ENCODE measurements at regions not wholly inside any gene's neighbourhood (a gene's known extent, or its start where the extent isn't known, plus 50 kb on each side); places are given as distances from the start of the nearest gene placed in this dataset.

- Mint-ChIP-seq H3K36me3 (no peaks in the 10 kb centered on the region), H3K4me1 (no peaks in the 10 kb centered on the region)
- POLR2A ChIA-PET, result no interaction called here
These were observed 560.5 kb downstream of the HAO1 start for GRCh38 chr20:7379621-7380220.

DNA sequence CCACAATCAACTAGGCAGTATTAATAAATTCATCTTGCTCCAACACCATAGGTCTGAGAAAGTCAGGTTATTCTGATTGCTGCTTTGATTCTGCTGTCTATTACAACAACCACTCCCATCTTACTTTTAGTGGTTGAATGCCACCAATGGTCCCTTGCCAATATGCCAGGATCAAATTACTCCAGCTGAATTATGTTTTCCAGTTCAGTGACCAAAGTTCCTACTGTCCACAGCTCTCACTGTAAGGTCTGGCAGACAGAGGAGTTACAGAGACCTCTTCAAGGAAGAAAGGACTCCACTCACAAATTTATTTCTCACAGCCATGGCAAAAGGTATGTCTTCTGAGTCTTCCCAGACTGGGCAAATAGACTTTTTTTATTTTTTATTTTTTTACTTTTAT, 557.0 kb downstream of the HAO1 start:
- CTCF ChIA-PET, result no interaction called here

More at GRCh38 chr20:7379621-7380220, 560.5 kb downstream of the HAO1 start:
- H3K36me3 ChIP-seq (ENCODE audit: insufficient read depth, low read length), result no peaks in the 10 kb centered on the region
- H3K27me3 Mint-ChIP-seq, result no peaks in the 10 kb centered on the region
- no peaks in the 10 kb centered on the region for H3K4me1 ChIP-seq (ENCODE audit: insufficient read depth, low read length)
- no peaks in the 10 kb centered on the region for H3K27me3 ChIP-seq (ENCODE audit: insufficient read depth, low read length, poor library complexity, severe bottlenecking)
- DNase-seq, result no peak
- no peaks in the 10 kb centered on the region for H3K9me3 ChIP-seq (ENCODE audit: low read length)
- H3K4me3 ChIP-seq (ENCODE audit: low read length), result no peak overlapping the region
- CTCF ChIA-PET, result no interaction called here
- no peak overlapping the region for H3K27ac Mint-ChIP-seq
- H3K9me3 Mint-ChIP-seq, result peaks cover 0 to 8% (median 5%) of the 10 kb centered on the region in 5 donors
- no peak overlapping the region for H3K27ac ChIP-seq (ENCODE audit: low read depth, low read length)
- H3K4me3 Mint-ChIP-seq, result no peak overlapping the region

GRCh38 chr20:7387638-7388193, 552.5 kb downstream of the HAO1 start:
- H3K4me1 Mint-ChIP-seq, result no peaks in the 10 kb centered on the region
- H3K4me1 ChIP-seq (ENCODE audit: insufficient read depth, low read length), result no peaks in the 10 kb centered on the region
- H3K27me3 ChIP-seq (ENCODE audit: insufficient read depth, low read length, poor library complexity, severe bottlenecking), result no peaks in the 10 kb centered on the region
- H3K4me3 ChIP-seq (ENCODE audit: low read length), result no peak overlapping the region
- DNase-seq, result no peak
- no peaks in the 10 kb centered on the region for H3K27me3 Mint-ChIP-seq
- POLR2A ChIA-PET, result no interaction called here
- H3K9me3 ChIP-seq (ENCODE audit: low read length), result no peaks in the 10 kb centered on the region
- no peak overlapping the region for H3K4me3 Mint-ChIP-seq
- H3K9me3 Mint-ChIP-seq, result peaks cover 0 to 5% (median 1%) of the 10 kb centered on the region in 5 donors
- H3K27ac Mint-ChIP-seq, result no peak overlapping the region
- H3K36me3 Mint-ChIP-seq, result no peaks in the 10 kb centered on the region
- CTCF ChIA-PET, result no interaction called here
- H3K27ac ChIP-seq (ENCODE audit: low read depth, low read length), result no peak overlapping the region
- H3K36me3 ChIP-seq (ENCODE audit: insufficient read depth, low read length), result no peaks in the 10 kb centered on the region

More for the DNA sequence above, 557.0 kb downstream of the HAO1 start:
- POLR2A ChIA-PET, result no interaction called here
- Mint-ChIP-seq H3K36me3 (no peaks in the 10 kb centered on the region), H3K27ac (no peak overlapping the region), H3K4me1 (no peaks in the 10 kb centered on the region), H3K4me3 (no peak overlapping the region), H3K27me3 (no peaks in the 10 kb centered on the region), H3K9me3 (peaks cover 0 to 11% (median 4%) of the 10 kb centered on the region in 5 donors)
- Histone ChIP-seq H3K27ac (ENCODE audit: low read depth, low read length) (no peak overlapping the region), H3K36me3 (ENCODE audit: insufficient read depth, low read length) (no peaks in the 10 kb centered on the region), H3K4me3 (ENCODE audit: low read length) (no peak overlapping the region), H3K4me1 (ENCODE audit: insufficient read depth, low read length) (no peaks in the 10 kb centered on the region), H3K9me3 (ENCODE audit: low read length) (no peaks in the 10 kb centered on the region), H3K27me3 (ENCODE audit: insufficient read depth, low read length, poor library complexity, severe bottlenecking) (no peaks in the 10 kb centered on the region)
- DNase-seq, result no peak

GRCh38 chr20:7389216-7389615, 551.0 kb downstream of the HAO1 start:
- CTCF ChIA-PET, result no interaction called here
- Histone ChIP-seq H3K4me3 (ENCODE audit: low read length) (no peak overlapping the region), H3K4me1 (ENCODE audit: insufficient read depth, low read length) (no peaks in the 10 kb centered on the region), H3K27me3 (ENCODE audit: insufficient read depth, low read length, poor library complexity, severe bottlenecking) (no peaks in the 10 kb centered on the region), H3K9me3 (ENCODE audit: low read length) (no peaks in the 10 kb centered on the region), H3K36me3 (ENCODE audit: insufficient read depth, low read length) (no peaks in the 10 kb centered on the region), H3K27ac (ENCODE audit: low read depth, low read length) (no peak overlapping the region)
- Mint-ChIP-seq H3K4me1 (no peaks in the 10 kb centered on the region), H3K36me3 (no peaks in the 10 kb centered on the region), H3K27me3 (no peaks in the 10 kb centered on the region), H3K4me3 (no peak overlapping the region), H3K9me3 (peaks cover 0 to 6% (median 2%) of the 10 kb centered on the region in 5 donors), H3K27ac (no peak overlapping the region)
- no peak for DNase-seq
- POLR2A ChIA-PET, result no interaction called here

DNA sequence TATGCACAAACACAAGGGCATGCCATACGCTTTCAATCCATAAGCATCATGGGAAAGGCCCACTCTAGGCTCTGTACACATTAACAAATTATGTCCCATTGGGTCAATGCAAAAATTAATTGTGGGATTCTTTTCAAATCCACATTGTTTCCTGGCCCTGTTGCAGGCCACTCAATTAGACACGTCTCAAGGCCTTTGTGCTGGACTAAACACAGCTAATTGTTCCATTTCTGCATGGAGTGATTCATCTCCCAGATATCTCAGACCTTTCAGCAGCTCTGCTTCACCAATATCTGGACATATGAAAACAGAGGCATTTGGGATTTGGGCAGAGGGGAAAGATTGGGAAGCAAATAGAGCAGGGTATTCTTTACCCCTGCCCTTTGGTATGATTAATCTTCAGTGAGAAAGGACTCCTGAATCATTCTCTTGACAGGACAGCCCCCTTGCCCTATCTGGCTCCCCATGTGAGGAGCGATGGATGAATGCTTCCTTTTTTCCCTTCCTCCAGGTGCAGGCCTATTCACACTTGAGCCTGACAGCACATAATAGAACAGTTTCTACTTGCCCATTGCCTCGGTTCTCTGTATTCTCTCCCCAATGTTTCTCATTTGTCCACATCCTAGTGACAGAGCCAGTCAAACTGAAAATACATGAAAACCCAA, 547.6 kb downstream of the HAO1 start:
- Histone ChIP-seq H3K36me3 (ENCODE audit: insufficient read depth, low read length) (no peaks in the 10 kb centered on the region), H3K4me1 (ENCODE audit: insufficient read depth, low read length) (no peaks in the 10 kb centered on the region), H3K27ac (ENCODE audit: low read depth, low read length) (no peak overlapping the region), H3K27me3 (ENCODE audit: insufficient read depth, low read length, poor library complexity, severe bottlenecking) (no peaks in the 10 kb centered on the region), H3K9me3 (ENCODE audit: low read length) (no peaks in the 10 kb centered on the region), H3K4me3 (ENCODE audit: low read length) (no peak overlapping the region)
- no peak for DNase-seq
- no peak overlapping the region for H3K4me3 Mint-ChIP-seq
- no peaks in the 10 kb centered on the region for H3K36me3 Mint-ChIP-seq
- CTCF ChIA-PET, result no interaction called here
- no peaks in the 10 kb centered on the region for H3K4me1 Mint-ChIP-seq
- peaks cover 0 to 6% (median 3%) of the 10 kb centered on the region in 5 donors for H3K9me3 Mint-ChIP-seq
- H3K27me3 Mint-ChIP-seq, result no peaks in the 10 kb centered on the region
- H3K27ac Mint-ChIP-seq, result no peak overlapping the region
- POLR2A ChIA-PET, result no interaction called here

GRCh38 chr20:7399114-7399513, 541.1 kb downstream of the HAO1 start:
- no peak overlapping the region for H3K4me3 ChIP-seq (ENCODE audit: low read length)
- Mint-ChIP-seq H3K27ac (no peak overlapping the region), H3K4me1 (no peaks in the 10 kb centered on the region), H3K36me3 (no peaks in the 10 kb centered on the region), H3K4me3 (no peak overlapping the region), H3K9me3 (peaks cover 3 to 17% (median 5%) of the 10 kb centered on the region in 5 donors), H3K27me3 (no peaks in the 10 kb centered on the region)
- CTCF ChIA-PET, result no interaction called here
- no peak for DNase-seq
- POLR2A ChIA-PET, result no interaction called here
- H3K36me3 ChIP-seq (ENCODE audit: insufficient read depth, low read length), result no peaks in the 10 kb centered on the region
- H3K4me1 ChIP-seq (ENCODE audit: insufficient read depth, low read length), result no peaks in the 10 kb centered on the region
- no peaks in the 10 kb centered on the region for H3K9me3 ChIP-seq (ENCODE audit: low read length)
- no peak overlapping the region for H3K27ac ChIP-seq (ENCODE audit: low read depth, low read length)
- H3K27me3 ChIP-seq (ENCODE audit: insufficient read depth, low read length, poor library complexity, severe bottlenecking), result no peaks in the 10 kb centered on the region

GRCh38 chr20:7399575-7399974, 540.7 kb downstream of the HAO1 start:
- H3K36me3 ChIP-seq (ENCODE audit: insufficient read depth, low read length), result no peaks in the 10 kb centered on the region
- Mint-ChIP-seq H3K4me3 (no peak overlapping the region), H3K36me3 (no peaks in the 10 kb centered on the region), H3K9me3 (peaks cover 3 to 17% (median 5%) of the 10 kb centered on the region in 5 donors), H3K27ac (no peak overlapping the region), H3K27me3 (no peaks in the 10 kb centered on the region), H3K4me1 (no peaks in the 10 kb centered on the region)
- no peaks in the 10 kb centered on the region for H3K4me1 ChIP-seq (ENCODE audit: insufficient read depth, low read length)
- H3K4me3 ChIP-seq (ENCODE audit: low read length), result no peak overlapping the region
- ChIA-PET CTCF (no interaction called here), POLR2A (no interaction called here)
- H3K27me3 ChIP-seq (ENCODE audit: insufficient read depth, low read length, poor library complexity, severe bottlenecking), result no peaks in the 10 kb centered on the region
- no peak for DNase-seq
- H3K27ac ChIP-seq (ENCODE audit: low read depth, low read length), result no peak overlapping the region
- no peaks in the 10 kb centered on the region for H3K9me3 ChIP-seq (ENCODE audit: low read length)

- no peaks in the 10 kb centered on the region for H3K4me1 ChIP-seq (ENCODE audit: insufficient read depth, low read length)
- peaks cover 2 to 21% (median 6%) of the 10 kb centered on the region in 5 donors for H3K9me3 Mint-ChIP-seq
- DNase-seq, result no peak
- no peak overlapping the region for H3K27ac Mint-ChIP-seq
- ChIA-PET CTCF (no interaction called here), POLR2A (no interaction called here)
- no peaks in the 10 kb centered on the region for H3K27me3 Mint-ChIP-seq
- no peaks in the 10 kb centered on the region for H3K4me1 Mint-ChIP-seq
- H3K36me3 ChIP-seq (ENCODE audit: insufficient read depth, low read length), result no peaks in the 10 kb centered on the region
- H3K4me3 ChIP-seq (ENCODE audit: low read length), result no peak overlapping the region
- no peaks in the 10 kb centered on the region for H3K36me3 Mint-ChIP-seq
- no peaks in the 10 kb centered on the region for H3K9me3 ChIP-seq (ENCODE audit: low read length)
- H3K4me3 Mint-ChIP-seq, result no peak overlapping the region
- no peaks in the 10 kb centered on the region for H3K27me3 ChIP-seq (ENCODE audit: insufficient read depth, low read length, poor library complexity, severe bottlenecking)
- H3K27ac ChIP-seq (ENCODE audit: low read depth, low read length), result no peak overlapping the region
These were observed 533.6 kb downstream of the HAO1 start for GRCh38 chr20:7406671-7407070.
